Frontal cortex (tissue), 3 donors: ENCODE measurements at regions not wholly inside any gene's neighbourhood (a gene's known extent, or its start where the extent isn't known, plus 50 kb on each side); places are given as distances from the start of the nearest gene placed in this dataset.
"Not testable (repeated sequence)": the region's sequence is repeated elsewhere in the genome, so short reads cannot be mapped to it uniquely, and the experiment has no call there.

ENCODE experiments used
- DNase-seq, 2 donors: peaks; one replicate each; pipeline ENCODE4 v3.0.0; 2012; ENCODE audit warnings: low spot score in 2 of 2
- FAIRE-seq: peaks from 2 replicates; lab custom pipeline; 2012; peaks lifted over from hg19 to GRCh38; lab: Jason Lieb, UNC
- donor health status: control.
- donor health status: control.
- donor health status: control.

GRCh38 chr14:71380271-71380670 is 473.0 kb downstream of the PCNX1 start:
- no peak for DNase-seq

GRCh38 chr14:71381814-71382213 is 474.6 kb downstream of the PCNX1 start:
- FAIRE-seq (no peak), DNase-seq (no peak)

More at GRCh38 chr14:71380271-71380670, 473.0 kb downstream of the PCNX1 start:
- no peak for FAIRE-seq

GRCh38 chr14:71382315-71382714 is 475.1 kb downstream of the PCNX1 start:
- no peak for DNase-seq
- no peak for FAIRE-seq

GRCh38 chr14:71383510-71383909 is 476.3 kb downstream of the PCNX1 start:
- DNase-seq (no peak), FAIRE-seq (no peak)

GRCh38 chr14:71384007-71384845 is 477.0 kb downstream of the PCNX1 start:
- no peak for FAIRE-seq
- DNase-seq = no peak

GRCh38 chr14:71387753-71388152 is 480.5 kb downstream of the PCNX1 start:
- no peak for FAIRE-seq
- DNase-seq = no peak

GRCh38 chr14:71388336-71388735 is 481.1 kb downstream of the PCNX1 start:
- DNase-seq (no peak), FAIRE-seq (no peak)

GRCh38 chr14:71388862-71389261 is 481.6 kb downstream of the PCNX1 start:
- FAIRE-seq (no peak), DNase-seq (no peak)

GRCh38 chr14:71394386-71394785 is 487.1 kb downstream of the PCNX1 start:
- FAIRE-seq (no peak), DNase-seq (no peak)

GRCh38 chr14:71395151-71395604 is 487.9 kb downstream of the PCNX1 start:
- no peak for FAIRE-seq
- no peak for DNase-seq

GRCh38 chr14:71395636-71396035 is 488.4 kb downstream of the PCNX1 start:
- FAIRE-seq = no peak
- no peak for DNase-seq

GRCh38 chr14:71396050-71396677 is 488.9 kb downstream of the PCNX1 start:
- no peak for DNase-seq
- no peak for FAIRE-seq

GRCh38 chr14:71397371-71397770 is 490.1 kb downstream of the PCNX1 start:
- DNase-seq (no peak), FAIRE-seq (no peak)

GRCh38 chr14:71398450-71398849 is 491.2 kb downstream of the PCNX1 start:
- no peak for FAIRE-seq
- no peak for DNase-seq

GRCh38 chr14:71399057-71399487 is 491.8 kb downstream of the PCNX1 start:
- DNase-seq (no peak), FAIRE-seq (no peak)

- no peak for DNase-seq
- FAIRE-seq = no peak
Measured at GRCh38 chr14:71400871-71401321, 493.6 kb downstream of the PCNX1 start.

- FAIRE-seq, DNase-seq: not testable (repeated sequence)
Measured at GRCh38 chr14:71402415-71402814, 495.2 kb downstream of the PCNX1 start.

- FAIRE-seq = no peak
Measured at GRCh38 chr14:71403656-71404055, 496.4 kb downstream of the PCNX1 start.

GRCh38 chr14:71405676-71406075 is 498.4 kb downstream of the PCNX1 start:
- no peak for DNase-seq
- no peak for FAIRE-seq

More at GRCh38 chr14:71403656-71404055, 496.4 kb downstream of the PCNX1 start:
- no peak for DNase-seq

GRCh38 chr14:71408362-71409030 is 501.2 kb downstream of the PCNX1 start:
- FAIRE-seq = no peak

More at GRCh38 chr14:71408362-71409030, 501.2 kb downstream of the PCNX1 start:
- DNase-seq = no peak
